ENCODE measurements at regions not wholly inside any gene's neighbourhood (a gene's known extent, or its start where the extent isn't known, plus 50 kb on each side); places are given as distances from the start of the nearest gene placed in this dataset.

DNA sequence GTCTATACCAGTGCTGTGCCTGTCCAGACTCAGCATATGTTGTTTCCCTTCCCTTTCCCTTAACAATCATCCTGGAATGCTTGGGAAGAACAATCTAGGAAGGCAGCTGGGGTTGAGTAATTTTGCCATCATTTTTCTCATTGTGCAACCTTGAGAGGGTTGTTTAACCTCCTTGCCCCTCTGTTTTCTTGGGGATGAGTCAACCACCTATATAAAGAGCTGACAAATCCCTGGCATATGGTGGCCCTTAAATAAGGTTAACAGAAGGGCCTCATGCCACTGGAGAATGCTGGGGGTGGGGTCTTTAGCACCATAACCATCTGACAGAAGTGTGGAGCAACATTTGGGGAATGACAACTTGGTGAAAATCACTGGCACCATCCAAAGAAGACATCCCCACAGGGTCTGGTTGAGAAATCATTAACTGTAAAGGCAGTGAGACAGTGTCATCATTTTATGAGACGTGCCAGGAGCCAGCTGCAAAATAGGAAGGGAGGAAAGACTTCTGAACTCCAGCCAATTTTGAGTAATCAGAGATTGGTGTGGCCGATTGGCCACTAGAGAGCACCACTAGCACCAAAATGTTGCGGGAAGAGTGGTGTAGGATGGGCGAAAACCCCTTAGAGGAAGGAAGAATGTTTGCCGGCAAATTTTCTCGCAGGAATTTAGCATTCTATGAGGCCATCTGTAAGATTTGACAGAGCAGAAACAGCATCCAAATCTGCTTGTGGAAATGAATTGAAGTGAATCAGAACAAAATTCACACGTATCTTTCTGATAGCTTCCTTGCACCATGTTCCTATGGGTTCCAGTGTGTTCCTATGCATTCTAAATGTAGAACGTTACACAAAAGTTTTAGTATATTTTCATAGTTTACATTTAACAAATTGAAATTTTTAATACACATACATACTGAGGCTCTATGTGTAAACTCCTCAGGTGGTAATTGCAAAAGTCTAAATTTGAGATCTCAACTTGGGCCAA, 113.8 kb downstream of the MSX2 start:
- peak; percentile 59 for DNase-seq (ENCODE audit: low spot score)

DNA sequence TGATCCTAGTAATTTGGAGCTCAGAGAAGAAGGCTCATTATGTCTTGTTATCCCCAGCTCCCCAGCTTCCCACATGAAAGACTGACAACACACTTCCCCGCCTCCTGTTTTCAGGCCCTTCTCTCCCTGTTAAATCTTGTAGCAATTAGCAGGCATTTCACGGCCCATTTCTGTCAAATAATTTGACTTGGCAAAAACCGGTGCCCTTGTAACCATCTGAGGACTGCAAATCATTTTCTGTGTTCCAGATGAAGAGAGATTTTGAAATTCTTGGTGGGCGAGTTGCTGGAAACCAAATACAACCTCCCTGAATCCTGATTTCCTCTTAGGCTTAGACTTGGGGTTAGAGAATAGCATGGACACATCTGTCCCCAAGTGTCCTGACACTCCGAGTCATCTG, 109.7 kb downstream of the MSX2 start:
- DNase-seq (ENCODE audit: low spot score) = peak; percentile 10

DNA sequence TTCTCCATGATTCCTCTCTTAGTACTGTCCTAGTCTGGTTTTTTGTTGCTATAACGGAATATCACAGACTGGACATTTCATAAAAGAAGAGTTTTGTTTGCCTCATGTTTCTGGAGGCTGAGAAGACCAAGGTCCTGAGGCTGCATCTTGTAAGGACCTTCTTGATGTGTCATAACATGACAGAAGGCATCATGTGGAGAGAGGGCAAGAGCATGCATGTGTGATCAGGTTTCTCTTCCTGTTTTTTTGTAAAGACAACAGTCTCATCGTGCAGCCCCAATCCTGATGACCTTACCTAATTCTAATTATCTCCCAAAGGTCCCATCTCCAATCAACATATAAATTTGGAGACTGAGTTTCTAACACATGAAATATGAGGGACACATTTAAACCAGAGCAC, 108.4 kb downstream of the MSX2 start:
- DNase-seq (ENCODE audit: low spot score) = no peak

DNA sequence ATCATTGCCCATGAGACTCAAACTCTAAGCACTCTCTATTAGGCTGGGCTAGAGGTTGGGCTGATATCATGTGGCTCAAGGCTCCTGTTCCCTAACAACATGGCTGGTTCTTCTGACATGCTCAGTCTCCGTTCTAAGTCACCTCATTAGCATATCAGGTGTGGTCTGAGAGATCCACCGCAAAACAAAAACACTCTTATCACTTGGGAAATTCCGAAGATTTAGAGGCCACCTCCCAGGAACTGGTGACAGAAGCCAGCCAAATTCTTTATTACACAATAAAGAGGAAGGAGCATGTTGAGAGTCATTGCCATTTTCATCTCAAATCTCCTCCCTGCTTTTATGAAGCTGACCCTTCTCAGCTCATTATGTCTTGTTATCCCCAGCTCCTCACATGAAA, 107.6 kb downstream of the MSX2 start:
- no peak for DNase-seq (ENCODE audit: low spot score)

DNA sequence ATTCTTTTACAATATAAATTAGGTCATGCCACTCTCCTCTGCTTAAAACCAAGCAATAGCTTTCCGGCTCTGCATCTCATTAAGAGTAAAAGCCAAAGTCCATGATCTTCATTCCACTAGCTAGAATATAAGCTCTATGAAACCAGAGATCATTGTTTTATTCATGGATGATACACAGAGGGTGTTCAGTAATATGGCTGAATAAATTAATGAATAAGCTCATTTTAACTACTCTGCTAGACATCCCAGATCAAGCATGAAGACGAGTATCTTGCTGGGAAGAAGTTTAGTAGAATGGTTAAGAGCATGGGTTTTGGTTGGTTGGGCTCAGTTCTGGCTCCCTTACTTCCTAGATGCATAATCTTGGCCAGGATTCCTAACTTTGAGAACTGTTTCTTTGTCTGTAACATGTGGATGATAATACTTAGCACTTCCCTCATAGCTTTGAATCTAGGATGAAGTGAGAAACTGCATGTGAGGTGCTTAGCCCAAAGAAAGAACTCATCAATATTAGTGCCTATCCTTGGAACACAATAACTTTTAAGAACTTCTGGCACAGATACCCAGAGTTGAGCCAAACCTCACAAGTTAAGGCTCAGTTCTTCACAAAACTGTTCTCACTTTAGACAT, 106.8 kb downstream of the MSX2 start:
- DNase-seq (ENCODE audit: low spot score) = no peak

DNA sequence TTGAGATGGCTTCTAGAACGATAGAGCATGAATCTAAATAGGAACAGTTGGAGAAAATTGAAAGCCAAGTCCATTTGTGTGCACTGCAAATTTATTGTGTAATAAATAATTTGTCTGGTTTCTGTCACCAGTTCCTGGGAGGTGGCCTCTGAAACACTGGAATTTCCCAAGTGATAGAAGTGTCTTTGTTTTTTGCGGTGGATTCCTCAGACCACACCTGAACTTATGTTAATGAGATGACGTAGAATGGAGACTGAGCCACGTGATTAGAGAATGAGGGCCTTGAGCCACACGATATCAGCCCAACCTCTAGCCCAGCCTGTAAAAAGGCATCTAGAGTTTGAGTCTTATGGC, 105.1 kb downstream of the MSX2 start:
- no peak for DNase-seq (ENCODE audit: low spot score)

DNA sequence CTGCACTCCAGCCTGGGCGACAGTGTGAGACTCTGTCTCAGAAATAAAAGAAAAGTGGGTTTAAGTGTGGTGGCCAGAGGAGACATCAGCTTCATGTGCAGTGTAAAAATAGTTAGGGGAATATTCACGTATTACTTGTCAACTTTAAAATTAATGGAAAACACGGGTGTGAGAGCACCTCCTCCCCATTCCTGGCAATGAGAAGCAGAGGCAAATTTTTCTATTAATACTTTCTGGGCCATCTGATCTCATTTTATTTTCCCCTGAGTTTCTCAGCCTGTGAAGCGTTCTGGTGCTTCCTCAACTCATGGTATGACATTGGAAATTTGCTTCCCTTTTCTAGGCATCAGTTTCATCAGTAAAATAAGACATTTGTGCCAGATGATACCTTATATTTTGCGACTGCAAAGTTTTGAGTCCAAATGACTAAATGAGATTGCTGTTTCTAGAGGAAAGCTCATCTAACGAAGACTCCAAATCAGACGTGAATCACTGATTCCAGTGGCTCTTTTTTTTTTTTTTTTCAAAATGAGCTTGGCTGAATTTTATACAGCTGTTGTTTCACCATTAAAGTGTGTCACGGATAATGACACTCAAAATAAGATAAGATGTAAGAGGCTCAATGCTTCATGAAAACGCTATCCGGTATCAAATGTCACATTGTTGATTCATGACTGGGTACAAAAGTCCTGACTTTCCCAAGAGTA, 104.6 kb downstream of the MSX2 start:
- no peak for DNase-seq (ENCODE audit: low spot score)

DNA sequence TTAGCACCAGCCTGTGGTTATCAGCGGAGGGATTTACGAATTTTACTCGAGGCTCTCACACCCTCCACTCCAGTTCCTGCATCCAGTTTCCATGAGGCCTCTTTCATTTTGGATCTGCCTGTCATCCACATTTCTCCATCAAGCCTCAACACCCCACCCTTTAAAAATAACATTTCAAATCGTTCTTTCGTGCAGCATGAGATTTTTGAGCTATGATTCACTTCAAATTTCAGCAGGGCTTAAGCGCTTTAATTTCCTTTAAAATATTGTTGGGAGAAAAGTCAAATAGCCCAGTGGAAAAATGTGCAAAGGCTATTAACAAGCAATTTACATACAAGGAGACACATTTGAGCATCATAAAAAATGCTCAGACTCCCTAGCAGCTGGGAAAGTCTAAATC, 103.2 kb downstream of the MSX2 start:
- no peak for DNase-seq (ENCODE audit: low spot score)

DNA sequence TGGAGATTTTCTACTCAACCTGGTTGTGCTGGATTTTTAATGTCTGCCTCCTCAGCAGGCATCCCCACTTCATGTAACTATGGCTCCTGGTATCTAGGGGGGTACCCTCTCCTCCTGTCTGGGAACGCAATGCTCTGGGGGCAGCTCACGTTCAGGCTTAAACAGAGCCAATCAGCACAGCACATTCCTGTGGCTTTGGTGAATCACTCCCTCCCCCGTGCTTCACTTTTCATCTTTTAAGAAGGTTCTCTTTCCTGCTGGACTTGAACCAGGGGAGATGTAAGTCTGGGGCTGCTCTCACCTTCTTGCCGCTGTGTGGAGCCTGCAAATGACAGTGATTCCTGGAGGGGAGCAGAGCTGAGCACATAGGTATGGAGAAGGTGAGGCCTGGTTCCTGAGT, 101.2 kb downstream of the MSX2 start:
- no peak for DNase-seq (ENCODE audit: low spot score)

DNA sequence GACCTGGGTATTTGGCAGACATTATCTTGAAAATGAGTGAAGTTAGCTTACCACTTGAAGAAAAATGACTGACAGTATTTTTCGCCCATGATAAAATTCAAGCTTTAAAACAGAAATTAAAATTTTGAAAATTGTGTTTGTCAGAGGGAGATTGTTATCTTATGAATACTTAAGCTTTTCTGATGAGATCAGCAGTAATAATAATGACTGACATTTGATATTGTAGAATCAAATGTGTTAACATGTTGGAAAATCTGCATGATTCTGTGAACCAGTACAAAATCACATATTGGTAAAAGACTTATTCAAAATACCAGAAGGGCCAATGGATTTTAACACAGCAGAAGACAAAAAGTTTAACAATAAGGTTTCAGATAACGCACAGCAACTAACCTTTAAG, 94.0 kb downstream of the MSX2 start:
- DNase-seq (ENCODE audit: low spot score) = no peak

DNA sequence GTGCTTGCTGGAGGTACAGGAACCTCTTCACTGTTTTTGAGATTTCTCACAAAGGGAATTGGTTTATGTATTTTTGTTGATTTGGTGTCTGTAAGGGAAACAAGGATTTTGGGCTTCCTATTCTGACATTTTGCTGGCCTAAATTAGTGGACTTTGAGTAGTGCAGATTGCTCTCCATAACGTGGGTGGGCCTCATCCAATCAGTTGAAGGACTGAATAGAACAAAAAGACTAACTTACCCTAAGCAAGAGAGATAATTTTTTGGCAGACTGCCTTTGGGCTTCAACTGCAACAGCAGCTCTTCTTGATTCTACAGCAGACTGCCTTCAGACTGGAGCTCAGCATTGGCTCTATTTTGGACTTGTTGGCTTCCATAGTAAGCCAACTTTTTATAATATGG, 93.2 kb downstream of the MSX2 start:
- DNase-seq (ENCODE audit: low spot score) = no peak

DNA sequence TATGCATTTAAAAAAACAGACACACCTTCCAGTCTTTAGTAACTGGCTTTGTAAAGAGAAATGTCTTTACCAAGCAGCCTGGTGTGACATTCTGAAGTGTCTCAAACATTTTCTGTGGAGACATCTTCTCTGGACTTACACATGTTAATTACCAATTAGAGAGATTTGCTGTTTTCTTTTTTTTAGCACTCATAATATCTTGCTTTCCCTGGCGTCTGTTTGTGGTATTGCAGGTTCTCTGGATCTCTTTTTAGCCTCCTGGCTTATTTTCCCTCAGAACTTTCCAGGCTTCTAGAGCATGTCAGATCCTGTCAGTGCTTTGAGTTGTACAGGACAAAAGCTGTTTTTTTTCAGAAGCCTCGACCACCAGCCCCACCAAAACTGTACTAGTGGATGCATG, 92.5 kb downstream of the MSX2 start:
- DNase-seq (ENCODE audit: low spot score) = no peak

DNA sequence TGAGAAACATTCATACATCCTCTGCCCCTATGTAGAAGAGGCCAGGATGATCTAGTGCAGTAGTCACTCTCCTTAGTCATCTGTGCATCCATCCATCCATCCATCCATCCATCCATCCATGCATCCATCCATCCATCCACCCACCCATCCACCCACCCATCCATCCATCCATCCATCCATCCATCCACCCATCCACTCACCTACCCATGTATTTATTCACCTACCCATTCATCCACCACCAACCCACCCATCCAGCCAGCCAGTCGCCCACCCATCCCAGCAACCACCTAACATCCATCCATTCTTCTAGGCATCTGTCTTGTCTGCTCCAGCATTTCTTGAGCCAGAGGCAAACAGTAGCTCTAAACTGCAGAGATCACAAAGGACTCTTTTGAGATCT, 87.1 kb downstream of the MSX2 start:
- DNase-seq (ENCODE audit: low spot score) = no peak

DNA sequence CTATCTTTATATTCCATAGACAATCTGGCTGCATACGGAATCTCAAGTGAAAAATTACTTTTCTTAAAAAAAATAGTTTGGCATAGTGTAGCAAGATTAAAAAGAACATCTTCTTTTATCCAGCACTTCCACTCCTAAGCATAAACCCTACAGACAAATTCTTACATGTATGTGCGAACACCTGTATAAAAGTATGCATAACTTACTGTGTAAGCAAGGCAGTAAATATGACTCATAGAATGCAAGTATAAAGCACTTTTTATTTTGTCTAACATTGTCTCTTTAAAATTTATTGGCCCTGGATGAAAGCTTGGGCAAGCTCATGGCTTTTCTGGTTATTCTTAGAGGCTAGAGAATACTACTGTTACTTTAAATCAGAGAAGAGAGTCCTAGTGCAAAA, 86.4 kb downstream of the MSX2 start:
- no peak for DNase-seq (ENCODE audit: low spot score)

DNA sequence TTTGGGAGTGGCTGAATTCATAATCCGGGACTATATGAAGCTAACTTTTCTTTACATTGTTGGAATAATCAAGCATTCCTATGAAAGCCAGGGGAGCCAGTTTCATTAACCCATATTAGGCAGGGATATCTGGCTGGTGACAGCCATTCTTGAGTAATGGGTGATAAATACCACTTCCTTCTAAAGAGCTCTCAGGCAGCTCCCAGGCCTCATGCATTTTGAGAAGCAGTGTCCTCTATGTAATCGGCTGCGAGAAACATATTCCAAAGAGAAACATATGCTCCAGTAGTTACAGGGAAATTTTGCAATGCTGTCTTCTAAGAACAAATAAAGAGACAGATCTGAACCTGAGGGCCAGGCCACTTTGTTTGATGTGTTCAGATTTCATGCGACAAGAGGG, 83.1 kb downstream of the MSX2 start:
- no peak for DNase-seq (ENCODE audit: low spot score)

DNA sequence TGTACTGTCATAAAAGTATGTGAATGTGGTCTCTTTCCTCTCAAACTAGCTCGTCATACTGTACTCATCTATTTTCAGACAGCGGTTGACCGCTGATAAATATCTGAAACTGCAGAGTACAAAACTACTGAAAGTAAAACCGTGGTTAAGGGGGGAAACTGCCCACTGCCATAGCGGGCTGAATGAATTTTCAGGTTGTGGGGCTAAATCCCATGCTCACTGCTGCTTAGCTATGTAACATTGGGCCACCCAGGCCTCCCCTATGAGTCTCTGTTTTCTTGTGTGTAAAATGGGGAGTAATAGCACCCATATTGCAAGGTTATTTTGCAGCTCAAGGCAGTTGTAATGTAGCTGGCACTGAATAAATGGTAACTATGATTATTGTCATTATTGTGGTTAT, 82.3 kb downstream of the MSX2 start:
- DNase-seq (ENCODE audit: low spot score) = no peak

DNA sequence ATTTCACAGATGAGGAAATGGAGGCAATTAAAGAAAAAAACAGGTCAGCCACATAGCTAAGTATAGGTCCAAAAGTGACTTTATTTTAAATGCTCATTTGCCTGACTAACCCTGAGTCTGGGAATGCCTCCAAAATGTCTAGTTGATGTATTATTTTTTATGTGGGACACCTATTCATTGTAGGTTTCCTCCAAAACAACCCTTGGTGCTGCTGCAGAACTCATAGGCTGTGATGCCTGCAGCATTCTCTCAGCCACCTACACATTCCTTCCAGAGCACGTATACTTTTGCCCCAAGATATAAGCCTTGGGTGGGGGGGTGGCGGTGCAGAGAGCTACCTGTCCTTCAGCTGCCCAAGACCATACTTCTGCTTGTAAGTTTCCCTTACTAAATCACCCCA, 77.4 kb downstream of the MSX2 start:
- no peak for DNase-seq (ENCODE audit: low spot score)

DNA sequence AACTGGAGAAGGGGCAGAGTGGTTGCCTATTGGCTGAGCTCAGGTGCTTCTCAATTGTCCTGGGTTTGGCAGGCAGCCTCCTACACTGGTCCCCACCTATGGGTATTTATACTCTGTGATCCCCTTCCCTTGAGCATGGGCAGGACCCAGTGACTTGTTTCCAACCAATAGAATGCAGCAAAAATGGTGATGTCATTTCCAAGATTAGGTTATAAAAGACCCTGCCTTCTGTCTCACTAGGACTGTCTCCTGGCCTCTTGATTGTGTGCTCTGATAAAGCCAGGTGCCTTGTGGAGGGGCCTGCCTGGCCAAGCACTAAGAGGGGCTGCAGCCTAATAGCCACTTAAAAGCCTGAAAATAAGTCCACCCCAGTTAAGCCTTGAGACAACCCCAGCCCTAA, 76.1 kb downstream of the MSX2 start:
- no peak for DNase-seq (ENCODE audit: low spot score)

DNA sequence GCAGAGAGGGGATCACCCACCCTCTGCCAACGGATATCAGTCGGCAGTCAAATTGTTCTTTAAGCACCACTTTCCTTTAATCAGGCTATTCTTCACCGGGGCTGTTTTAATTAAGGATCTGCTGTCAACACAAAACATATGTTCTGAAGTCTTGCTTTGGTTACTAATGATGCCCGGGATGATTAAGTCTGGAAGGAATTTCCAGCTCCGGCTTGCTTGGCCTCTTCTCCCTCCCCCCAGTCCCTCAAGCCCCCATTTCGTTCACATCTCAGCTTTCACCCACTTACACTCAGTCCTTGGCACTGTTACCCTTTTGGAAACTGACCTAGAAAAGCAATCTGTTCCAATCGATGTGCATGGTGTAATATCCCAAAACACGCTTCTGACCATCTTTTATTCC, 74.7 kb downstream of the MSX2 start:
- no peak for DNase-seq (ENCODE audit: low spot score)

DNA sequence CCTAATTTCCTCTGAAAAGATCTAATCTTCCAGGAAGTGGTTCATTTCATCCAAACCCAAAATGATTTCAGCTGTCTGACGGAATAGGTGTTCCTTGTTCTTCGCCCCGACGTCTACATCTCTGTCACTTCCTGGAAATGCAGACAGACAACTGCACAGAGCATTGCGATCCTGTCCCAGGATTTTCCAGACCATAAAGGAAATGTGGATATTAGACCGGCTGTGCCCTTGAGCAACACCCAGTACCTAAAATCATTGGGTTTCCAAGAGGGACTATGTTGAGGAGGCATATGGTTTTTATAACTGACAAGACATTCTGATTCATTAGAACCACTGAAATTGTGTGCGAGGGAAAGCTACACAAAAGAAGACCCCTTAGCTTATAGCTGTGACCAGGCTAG, 74.2 kb downstream of the MSX2 start:
- DNase-seq (ENCODE audit: low spot score) = no peak

DNA sequence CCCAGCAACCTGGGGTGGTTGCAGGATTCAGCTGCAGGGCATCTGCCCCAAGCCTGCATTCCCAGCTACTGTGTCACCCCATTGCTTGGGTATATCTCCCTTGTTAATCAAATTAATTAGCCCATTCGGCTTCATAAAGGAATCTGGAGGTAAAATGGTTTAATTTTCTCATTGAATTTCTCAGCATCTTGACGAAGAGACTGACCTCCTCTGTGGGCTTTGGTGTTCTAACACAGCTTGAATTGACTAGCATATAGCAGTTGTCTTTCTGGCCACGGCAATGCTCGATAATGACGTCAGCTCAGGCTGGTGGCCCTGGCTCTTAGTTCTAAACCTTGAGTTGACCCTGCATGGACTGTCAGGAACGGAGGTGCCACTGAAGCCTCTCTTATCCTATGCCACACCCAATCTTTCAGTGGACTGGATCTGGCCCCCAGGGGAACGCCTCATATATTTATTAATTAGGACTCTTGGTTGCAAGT, 72.4 kb downstream of the MSX2 start:
- DNase-seq (ENCODE audit: low spot score) = no peak

DNA sequence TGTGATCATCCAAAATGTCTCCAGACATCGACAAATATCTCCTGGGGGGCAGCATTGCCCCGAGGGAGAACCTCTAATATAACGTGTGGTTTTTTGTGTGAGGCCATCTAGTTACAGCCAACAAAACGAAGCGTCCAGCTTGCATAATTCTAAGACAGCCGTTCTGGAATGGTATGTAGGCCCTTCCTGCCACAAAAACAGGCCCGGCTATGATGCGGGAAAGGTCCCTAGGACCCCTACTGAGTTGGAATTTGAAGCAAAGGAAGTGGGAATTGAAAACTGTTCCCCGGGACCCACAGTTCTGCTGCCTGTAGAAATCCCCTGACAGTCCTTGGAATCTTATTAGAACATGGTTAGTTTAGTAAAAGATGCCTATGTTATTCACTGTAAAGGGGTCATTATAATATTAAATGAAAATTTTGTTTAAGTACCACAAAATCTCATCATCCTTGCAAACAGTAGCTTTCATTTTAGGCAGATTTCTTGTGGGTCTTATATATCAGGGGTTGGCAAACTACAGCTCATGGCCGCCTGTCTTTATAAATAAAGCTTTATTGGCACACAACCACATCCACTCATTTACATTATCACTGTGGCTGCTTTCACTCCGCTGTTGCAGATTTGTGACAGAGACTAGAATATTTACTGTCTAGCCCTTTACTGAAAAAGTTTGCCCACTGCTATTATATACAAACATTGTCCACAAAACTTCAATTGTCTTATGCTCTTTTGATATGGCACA, 70.7 kb downstream of the MSX2 start:
- DNase-seq (ENCODE audit: low spot score) = no peak

Data from Ammon's horn (tissue), 1 donor.